ENCODE measurements at regions not wholly inside any gene's neighbourhood (a gene's known extent, or its start where the extent isn't known, plus 50 kb on each side); places are given as distances from the start of the nearest gene placed in this dataset.

DNA sequence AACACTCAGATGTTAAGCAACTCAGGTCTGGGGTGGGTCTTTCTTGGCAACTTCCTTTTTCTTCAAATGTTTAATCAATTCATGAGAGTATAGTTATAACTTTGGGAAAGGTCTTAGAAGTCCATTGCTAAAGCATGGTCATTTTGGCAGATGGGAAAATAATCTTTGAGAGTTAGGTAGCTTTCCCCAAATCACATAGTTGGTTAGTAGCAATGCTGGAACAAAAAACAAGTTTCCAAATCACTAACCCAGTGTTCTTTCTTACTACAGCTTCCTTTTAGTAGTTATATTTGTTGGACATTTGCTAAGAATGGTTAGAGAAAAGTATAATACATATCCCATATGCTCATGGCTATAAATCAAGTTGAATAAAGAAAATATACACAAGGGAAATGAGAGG, 185.2 kb upstream of the SLC14A2 start:
- no peak for DNase-seq (ENCODE audit: low read depth in 2 of 2)

DNA sequence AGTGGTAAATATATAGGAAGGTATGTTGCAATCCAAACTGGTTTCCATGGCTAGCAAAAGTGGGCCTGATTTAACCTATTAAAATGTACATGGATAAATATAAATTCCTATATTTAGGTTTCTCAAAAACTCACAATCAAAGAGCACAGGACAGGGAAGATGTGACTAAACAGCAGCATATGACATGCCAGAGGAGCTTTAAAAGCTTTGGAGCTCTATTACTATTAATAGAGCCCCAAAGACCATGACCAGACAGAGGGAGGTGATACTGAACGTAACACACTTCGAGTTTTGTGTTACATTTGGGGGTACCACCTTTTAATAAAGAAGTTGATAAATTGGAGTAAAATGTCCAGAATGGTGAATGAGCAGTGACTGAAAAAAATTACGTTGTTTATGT, 179.5 kb upstream of the SLC14A2 start:
- no peak for DNase-seq (ENCODE audit: low read depth in 2 of 2)

DNA sequence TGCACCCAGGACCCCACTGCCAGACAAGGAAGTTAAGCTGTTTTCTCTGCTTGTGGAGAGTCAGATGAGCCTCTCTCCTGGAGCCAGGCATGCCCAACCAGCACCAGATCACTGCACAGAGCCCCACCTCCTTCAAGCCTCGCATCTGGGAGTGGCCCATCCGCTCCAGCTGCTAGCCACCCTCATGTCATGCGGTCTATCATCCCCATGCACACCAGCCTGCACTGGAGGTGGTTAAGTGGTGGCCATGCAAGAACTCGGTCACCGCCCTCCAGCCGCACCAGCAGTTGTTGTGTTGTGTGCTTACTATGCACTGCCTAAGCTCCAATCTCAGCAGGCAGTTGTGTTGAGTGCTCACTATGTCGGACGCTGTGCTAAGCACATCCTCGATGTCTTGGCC, 177.9 kb upstream of the SLC14A2 start:
- no peak for DNase-seq (ENCODE audit: low read depth in 2 of 2)

DNA sequence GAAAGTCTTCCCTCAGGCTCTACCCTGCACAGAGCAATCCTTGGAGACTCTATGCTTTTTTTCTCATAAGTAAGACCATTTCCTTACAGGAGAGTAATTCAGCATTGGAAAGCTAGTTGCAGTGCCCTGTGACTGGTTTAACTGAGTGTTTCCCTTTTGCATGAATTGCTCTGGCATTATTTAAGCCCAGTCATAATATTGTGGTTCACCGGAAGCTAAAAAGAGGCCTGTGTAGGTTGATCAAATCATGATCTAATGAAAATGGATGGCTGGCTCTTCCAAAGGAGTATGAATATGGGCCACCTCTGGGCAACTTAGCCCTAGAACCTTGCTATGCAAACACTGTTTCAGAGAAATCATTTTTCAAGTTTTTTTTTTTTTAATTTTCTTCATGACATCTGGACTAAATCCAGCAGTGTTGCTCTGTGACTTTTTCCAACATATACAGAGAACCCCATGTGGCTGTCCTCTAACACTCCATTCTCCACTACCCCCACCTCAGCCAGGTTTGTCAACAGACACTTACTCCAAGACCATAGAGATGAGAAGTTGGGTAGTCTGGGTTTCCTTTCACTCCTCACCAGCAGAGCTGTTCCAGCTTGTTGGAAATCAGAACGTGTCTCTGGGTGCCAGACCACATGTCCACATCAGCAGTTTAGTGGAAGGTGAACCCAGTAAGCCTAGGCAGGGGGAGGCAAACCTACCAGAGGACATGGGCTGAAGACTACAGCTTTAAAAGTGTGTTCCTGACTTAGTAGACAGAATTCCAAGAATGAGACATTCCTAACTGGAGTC, 175.2 kb upstream of the SLC14A2 start:
- no peak for DNase-seq (ENCODE audit: low read depth in 2 of 2)

DNA sequence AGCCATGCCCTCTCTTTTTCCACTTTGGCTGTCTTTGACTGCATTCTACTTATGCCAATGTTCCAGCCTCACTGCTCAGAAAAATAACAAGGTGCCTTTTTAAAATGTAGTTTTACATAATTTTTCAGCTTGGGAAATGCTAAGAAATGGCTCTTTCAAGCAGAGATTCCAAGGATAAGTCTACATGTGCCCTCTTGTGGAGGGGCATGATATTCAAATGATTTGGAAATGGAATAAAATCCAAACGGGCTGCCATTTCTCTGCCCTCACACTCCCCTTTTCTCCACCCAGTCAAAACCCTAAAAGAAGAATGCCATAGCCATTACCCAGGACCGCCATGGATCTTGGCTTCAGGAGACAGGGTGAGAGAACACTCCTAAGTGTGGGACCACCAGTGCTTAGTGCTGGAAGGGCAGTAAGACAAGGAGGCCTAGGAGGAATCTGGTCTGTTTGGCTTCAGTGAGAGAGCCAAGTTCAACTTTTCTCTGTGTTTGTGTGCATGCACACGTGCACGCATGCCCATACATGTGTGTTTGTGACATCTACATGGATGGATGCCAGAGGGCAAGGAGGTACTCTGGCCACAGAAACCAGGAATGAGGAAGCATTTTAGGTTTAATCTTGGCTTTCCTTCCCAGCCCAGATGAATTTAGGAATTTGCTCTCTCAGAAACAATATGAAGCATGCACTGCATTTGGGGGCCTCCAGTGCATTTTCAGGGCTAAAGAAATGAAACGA, 174.0 kb upstream of the SLC14A2 start:
- DNase-seq (ENCODE audit: low read depth in 2 of 2): no peak

DNA sequence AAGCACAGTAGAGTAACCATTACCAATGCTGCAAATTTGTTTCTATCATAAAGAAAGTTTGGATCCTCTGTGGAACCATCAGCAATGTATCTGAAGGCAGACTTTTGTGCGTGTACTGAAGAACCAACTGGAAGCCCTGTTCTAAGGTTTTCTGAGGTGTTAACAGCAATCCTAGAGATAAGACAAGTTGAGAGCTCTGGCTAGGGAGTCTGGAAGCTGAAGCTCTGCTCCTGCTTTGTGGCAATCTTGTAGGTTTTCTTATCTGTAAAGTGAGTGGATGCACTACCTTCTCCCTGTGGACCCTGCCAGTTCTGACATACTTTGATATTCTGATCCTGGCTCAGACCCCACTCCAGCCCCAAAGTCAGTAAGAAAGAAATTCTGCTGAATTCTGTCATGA, 171.2 kb upstream of the SLC14A2 start:
- no peak for DNase-seq (ENCODE audit: low read depth in 2 of 2)

DNA sequence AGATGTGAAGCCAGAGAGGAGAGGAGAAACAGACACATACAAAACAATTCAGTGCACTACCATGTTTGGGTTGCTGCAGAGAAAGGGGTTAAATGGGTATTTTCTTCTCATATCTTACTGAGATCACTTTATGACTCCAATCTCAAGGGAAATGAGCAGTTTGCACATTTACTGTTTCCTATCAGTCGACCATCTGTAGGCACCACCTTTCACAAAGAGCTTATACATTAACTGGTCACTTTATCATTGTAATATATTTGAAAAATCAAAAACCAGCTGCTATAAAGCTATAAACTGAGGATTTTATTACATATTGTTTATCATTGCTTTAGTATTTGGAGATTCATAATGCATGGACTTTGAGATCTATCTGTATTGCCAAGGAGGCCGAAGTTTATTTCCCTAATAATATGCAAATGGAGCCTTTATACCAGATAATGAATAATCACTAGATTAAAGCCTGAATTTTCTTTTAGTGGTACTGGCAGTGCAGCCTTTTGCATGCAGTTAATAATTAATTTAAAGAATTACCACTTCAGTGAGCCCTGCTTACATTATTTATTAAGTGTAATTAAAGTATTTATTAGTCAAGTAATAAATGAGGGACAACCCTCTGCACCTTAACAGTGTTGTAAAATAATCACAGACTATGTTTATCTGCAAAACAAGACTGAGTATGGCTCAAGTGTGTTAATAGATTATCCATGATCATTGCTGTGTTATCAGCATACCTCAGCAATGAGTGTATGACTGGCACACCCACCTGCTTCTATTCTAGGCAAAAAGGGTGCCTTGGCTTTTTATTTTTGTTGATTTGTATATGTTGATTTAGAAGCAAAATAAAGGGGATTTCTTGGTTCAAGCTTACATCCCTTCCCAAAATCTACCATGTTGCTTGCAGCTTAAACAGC, 167.7 kb upstream of the SLC14A2 start:
- DNase-seq (ENCODE audit: low read depth in 2 of 2): no peak

DNA sequence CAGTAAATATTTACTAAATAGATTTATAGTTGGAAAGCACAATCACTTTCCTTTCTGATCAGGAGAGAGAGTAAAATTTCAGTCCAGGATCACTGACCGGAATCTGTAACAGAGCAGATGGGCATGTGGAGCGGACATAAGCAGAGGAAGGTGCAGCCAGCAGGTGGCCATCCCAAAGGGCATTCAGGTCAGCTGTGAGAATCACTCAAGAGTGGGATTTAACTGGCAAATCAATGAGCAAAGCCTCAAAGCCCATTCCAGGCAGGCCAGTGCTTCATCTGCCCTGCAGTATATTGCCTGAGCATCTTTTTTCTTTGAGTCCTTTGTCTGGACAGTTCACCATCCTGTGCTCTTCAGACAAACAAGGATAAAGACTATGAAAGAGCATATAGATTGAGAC, 166.4 kb upstream of the SLC14A2 start:
- DNase-seq (ENCODE audit: low read depth in 2 of 2): no peak

DNA sequence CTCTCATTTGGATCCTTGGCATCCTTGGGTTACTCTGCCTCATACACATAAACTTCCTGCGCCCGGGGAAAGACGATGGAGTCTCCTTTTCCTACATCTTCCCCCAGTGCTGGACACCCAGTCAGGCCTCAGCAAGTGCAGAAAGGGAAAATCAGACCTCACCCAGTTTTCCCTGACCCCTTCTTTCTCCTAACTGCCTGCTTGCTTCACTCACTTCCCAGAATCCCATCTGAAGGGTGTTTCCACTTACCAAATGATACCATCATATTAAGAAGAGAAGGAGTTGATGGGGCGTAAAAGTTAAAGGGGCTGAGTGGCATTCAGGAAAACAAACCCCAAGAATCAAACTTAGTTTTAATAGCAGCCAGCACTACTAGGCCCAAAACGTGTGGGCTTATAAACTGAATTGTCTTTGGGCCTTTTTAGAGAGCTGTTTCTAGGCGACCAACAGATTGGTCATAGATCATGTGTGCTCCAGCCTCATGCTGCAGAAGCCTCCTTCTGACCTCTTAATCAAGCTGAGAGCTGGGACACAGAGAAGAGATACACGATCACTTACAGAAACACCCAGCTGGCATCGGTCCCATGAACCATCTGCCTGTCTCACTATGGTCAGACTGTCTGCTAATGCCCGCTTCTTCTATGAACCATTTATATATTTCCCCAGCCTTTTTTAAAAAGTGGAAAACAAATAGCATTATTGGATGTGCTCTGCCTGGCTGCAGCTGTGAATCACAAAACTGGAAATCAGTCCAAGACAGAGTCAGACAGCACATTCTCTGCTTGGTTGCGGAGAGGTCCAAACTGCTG, 165.7 kb upstream of the SLC14A2 start:
- DNase-seq (ENCODE audit: low read depth in 2 of 2): no peak

DNA sequence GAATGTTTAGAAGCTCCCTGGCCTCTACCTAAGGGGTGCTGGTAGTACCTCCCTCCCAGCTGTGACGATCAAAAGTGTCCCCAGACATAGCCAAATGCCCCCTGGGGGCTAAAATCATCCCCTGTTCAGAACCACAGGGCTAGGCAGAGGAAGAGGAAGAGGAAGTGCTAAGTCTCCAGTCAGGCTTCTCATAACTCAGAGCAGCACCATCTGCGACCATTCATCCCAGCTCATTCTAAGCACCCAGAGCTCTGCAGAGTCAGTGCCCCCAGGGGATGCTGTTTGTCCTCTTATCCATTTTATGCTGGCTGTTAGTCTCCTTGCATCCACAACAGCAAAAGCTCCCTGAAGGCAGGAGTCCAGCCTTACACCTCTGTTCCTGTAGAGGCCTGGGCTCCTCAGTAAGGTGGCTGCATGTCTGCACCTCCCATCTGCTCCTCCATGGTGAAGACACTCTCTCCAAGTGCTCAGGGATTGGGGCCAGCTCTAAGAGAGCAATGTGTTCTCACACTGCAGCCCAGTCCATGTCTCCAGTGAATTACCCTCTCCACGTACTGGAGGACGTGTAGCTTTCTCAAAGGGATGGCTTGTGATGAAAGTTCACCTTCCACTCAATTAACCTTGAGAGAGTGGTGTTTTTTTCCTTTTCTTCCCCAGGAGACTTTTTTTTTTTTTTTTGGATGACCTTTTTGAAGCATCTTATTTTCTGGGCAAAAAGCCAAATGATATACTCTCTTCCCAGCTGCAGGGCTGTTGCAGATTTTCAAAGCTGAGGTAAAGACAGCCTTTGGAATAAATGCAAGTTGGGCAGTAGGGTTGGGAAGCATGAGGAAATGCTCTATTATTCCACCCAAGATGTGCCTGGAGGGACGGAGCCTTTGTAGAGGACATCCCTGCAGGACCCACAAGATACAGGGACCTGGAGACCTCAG, 158.9 kb upstream of the SLC14A2 start:
- DNase-seq (ENCODE audit: low read depth in 2 of 2): no peak

DNA sequence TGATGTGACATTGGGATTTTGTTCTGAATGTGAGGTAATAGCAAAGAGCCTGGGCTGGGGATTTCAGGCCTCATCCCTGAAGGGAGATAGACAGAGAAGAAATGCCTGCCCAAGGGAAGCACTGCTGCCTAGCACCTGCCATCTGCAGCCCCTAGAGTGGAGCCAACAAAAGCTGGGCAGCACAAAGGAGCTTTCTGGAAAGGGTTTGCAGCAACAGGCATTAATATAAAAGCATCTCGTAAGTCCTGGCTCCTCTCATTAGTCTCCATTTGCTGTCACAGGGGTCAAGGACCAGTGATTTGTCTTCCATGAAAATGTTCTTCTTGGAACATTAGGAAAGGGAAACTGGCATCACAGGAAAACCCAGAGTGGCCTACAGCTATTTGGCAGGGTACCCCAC, 157.2 kb upstream of the SLC14A2 start:
- no peak for DNase-seq (ENCODE audit: low read depth in 2 of 2)

DNA sequence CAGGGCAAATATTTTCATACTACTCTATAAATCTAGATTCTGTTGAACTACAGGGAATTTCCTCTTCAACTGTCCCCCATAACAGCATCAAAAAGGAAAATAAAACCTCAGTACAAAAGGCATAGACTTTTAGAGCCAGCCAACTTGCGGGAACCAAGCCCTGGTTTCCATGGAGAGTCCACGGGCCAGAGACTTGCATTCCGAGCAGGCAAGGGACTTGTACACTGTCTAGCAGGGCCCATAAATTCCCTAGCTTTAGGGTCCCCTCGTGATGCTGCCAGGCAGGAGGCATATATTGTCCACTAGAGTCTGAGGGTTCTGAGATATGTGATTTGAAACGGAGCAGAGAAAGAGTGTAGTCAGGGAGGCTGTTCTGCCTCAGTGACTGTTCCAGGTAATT, 153.1 kb upstream of the SLC14A2 start:
- no peak for DNase-seq (ENCODE audit: low read depth in 2 of 2)

DNA sequence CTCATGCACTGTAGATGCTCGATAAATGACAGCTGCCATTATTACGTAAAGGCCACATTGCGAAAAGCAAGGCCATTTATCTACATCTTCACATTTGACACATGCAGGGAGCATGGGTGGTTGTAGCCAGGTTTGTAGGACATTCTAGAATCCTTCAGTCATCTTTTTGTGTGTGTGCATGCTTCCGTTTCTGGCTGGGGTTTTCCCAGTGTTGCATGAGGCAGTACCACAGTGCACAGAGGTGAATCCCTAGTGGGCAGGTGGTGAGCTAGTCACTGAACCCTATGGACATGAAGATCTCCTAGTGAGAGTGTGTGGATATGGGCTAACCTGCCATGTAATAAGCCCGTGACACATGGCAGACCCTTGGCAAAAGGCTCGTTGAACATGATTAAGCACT, 151.8 kb upstream of the SLC14A2 start:
- DNase-seq (ENCODE audit: low read depth in 2 of 2): no peak

DNA sequence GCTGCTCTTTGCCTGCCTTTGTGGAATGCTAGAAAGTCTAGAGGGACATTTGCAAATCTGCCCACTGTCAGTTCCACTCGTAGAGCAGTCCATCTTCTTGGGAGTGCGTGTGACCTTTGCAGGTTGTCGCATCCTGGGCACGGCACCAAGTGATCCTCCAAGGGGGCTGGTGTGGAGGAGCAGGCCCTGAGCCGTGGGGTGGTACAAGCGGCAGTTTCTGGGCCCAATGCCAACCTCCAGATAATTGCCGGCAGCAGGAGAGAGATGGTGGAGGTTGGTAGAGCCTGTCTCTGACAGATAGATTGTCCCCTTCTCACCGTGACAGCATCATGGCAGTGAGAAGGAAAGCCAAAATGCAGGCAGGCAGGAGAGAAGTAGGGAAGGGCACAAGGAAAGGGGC, 150.7 kb upstream of the SLC14A2 start:
- no peak for DNase-seq (ENCODE audit: low read depth in 2 of 2)

DNA sequence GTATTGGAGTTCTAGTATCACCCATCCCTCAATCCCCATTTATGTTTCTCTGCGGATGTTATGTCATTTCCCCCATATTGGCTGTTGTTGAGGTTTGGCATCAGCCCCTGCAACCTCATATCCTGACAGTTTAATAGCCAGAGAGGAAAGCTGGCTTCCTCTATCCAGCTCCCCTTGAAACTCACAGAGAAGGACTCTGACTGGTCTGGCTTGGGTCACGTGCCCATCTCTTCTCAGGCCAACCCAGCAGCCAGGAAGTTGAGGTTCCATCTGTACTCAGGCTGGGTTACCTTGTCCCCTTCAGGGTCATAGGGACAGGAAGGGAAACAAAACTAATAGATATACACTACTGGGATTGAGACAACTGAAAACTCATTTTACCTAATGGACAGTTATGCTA, 148.0 kb upstream of the SLC14A2 start:
- DNase-seq (ENCODE audit: low read depth in 2 of 2): no peak

DNA sequence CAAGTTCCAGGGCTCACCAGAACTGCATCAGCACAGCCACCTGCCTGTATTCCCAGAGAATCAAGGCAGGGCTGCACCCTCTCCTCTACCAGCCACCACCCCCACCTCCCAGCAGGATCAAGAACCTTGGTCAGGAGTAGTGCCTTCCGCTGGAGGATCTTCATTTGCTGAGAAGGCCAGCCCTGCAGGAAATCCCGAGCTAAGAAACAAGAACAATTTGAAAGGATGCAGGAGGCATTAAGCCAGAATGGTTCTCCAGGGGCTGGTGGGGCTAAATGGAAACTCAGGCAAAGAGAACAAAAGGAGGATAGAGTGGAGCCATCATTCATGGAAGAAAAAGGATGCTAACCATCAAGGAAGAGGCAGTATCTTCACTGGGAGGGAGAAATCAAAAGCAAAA, 147.3 kb upstream of the SLC14A2 start:
- no peak for DNase-seq (ENCODE audit: low read depth in 2 of 2)

DNA sequence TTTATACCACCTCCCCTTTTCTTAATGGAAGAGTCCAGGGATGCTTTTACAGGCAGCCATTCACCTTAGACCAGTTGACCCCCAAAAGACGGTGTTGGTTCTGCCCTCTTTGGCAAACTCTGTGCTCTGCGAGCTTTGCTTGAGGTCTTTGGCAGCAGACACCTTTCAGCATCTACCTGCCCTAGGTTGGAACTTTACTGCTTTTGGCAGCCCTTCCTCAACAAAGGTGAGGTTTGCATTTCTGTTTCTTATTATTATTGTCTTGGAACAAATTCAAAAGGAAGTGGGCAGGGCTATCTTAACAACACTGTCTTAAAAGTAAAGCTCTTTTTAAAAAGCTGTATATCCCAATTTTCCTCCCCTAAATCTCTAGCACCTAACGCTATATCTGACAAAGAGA, 136.4 kb upstream of the SLC14A2 start:
- no peak for DNase-seq (ENCODE audit: low read depth in 2 of 2)

DNA sequence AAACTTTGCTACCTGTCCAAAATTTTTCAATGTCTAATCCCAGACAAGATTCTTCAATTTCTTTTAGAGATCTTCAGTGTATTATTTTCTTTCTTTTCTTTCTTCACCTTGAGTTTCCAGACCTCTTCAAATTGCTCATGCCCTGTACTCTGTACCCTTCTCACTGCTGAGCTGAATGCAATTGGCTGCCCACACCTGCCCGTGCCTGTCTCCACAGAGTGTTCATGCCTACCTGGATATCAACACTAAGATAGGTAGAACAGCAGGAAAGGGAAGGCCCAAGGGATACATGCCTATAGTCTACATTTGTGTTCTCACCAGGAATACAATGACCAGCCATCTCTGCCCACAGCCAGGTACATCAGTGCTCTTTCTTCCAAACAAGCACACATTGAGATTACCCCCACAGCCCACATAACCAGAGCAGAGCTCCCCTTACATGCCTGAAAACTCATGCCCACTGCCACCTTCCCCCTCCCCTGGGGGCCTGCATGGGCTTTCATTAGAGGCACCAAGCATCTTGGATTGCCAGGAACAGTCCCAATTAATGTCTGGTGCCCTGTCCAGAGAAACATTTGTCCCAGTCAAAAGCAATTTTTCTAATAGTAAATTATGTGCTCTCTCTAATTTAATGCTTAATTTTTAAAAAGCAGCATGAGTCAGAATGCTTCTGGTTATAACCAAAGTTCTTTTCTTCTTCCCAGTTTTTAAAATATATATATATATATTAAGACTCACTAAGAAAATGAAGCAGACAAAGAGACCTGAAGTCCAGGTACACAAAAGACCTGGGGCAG, 134.9 kb upstream of the SLC14A2 start:
- DNase-seq (ENCODE audit: low read depth in 2 of 2): no peak

DNA sequence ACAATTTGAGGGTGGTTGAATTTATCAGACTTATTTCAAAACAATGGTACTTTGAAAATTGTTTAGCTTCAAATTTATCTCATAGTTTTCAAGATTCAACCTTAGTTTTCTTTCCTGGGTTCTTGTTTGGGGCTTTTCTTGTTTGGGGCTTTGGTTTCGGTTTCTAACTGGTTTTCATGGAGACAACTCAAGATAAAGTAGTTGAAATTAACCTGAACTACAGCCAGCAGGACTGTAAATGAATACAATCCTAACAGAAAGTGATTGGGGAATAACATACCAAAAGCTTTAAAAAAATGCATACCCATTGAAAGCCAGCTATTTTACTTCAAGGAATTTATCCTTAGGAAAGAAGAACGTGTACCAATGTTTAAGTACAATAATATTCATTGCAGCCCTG, 133.5 kb upstream of the SLC14A2 start:
- no peak for DNase-seq (ENCODE audit: low read depth in 2 of 2)

DNA sequence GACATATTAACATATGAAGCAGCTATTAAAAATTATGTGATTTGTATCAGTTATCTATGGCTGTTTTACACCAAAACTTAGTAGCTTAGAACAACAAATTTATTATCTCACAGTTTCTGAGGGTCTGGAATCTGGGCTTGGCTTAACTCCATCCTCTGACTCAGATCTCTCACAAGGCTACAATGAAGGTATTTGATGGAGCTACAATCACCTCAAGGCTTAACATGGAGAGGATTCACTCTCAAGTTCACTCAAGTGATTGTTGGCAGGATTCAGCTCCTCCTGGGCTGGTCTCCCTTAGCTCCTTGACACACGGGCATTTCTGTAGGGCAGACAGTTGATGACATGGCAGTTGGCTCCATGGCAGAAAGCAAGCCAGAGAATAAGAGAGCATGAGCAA, 133.0 kb upstream of the SLC14A2 start:
- no peak for DNase-seq (ENCODE audit: low read depth in 2 of 2)
